ENCODE measurements at regions not wholly inside any gene's neighbourhood (a gene's known extent, or its start where the extent isn't known, plus 50 kb on each side); places are given as distances from the start of the nearest gene placed in this dataset.

DNA sequence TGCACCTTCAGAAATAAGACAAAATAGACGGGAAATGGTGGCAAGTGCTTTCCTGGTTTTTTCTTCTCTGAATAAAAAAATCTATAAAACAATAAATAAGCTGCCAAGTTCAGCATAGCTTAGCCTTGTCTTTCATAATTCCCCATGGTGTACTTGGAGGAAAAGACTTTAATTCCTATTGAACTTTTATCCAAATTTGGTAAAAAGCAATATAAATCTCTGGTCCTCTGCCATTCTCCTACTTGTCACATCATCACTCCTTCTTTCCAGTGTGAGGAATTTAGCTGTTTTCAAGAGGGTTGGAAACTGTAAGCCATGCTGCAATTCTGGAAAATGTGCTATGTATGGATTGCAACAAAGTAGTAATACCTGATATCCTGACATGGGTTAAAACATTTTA lies 551.8 kb upstream of the KIF2B start:
- no peak overlapping the region for H2AFZ ChIP-seq (ENCODE audit: control insufficient read depth, low read length)
- no peaks in the 10 kb centered on the region for H3K4me1 ChIP-seq (ENCODE audit: control insufficient read depth, extremely low read depth, insufficient read depth, low read length)
- H3K4me3 ChIP-seq (ENCODE audit: control insufficient read depth in 2 of 3, extremely low read depth in 1 of 3, insufficient read depth in 2 of 3, low read depth in 1 of 3, low read length in 3 of 3) = no peak overlapping the region
- H4K20me1 ChIP-seq (ENCODE audit: control insufficient read depth, extremely low read depth, insufficient read depth, low read length) = no peaks in the 10 kb centered on the region
- H3K9me1 ChIP-seq (ENCODE audit: control insufficient read depth, extremely low read depth, insufficient read depth, low read length) = no peaks in the 10 kb centered on the region
- no peaks in the 10 kb centered on the region for H3K36me3 ChIP-seq (ENCODE audit: control insufficient read depth in 2 of 2, extremely low read depth in 1 of 2, insufficient read depth in 2 of 2, low read length in 2 of 2)
- H3K9me3 ChIP-seq (ENCODE audit: control insufficient read depth, low read depth, low read length) = no peaks in the 10 kb centered on the region
- H3K79me2 ChIP-seq (ENCODE audit: control insufficient read depth, insufficient read depth, low read length) = no peaks in the 10 kb centered on the region
- FAIRE-seq (no peak), DNase-seq (ENCODE audit: low read depth, low spot score) (no peak)
- dilution Hi-C loops (cut with MboI; ENCODE audit: extremely low pct_ligation_motif_present, low sequenced_read_pairs) = no loop called here
- TF ChIP-seq CTCF (optimal IDR thresholded peaks at IDR 0.05 in 1 of 3, IDR thresholded peaks at IDR 0.05 in 1 of 3, conservative IDR thresholded peaks at IDR 0.05 in 1 of 3; ENCODE audit: extremely low read depth in 1 of 3, insufficient read depth in 2 of 3, low read length in 3 of 3) (no peak), EZH2 (IDR thresholded peaks at IDR 0.05; ENCODE audit: low read length) (no peak)
- no peaks in the 10 kb centered on the region for H3K27me3 ChIP-seq (ENCODE audit: control insufficient read depth, extremely low read depth, insufficient read depth, low read length)
- H3K4me2 ChIP-seq (ENCODE audit: control insufficient read depth, extremely low read depth, insufficient read depth, low read depth, low read length) = no peak overlapping the region
- H3K27ac ChIP-seq (ENCODE audit: control insufficient read depth, insufficient read depth, low read length) = no peak overlapping the region
- no peak overlapping the region for H3K9ac ChIP-seq (ENCODE audit: control insufficient read depth, extremely low read depth, insufficient read depth, low read length)

DNA sequence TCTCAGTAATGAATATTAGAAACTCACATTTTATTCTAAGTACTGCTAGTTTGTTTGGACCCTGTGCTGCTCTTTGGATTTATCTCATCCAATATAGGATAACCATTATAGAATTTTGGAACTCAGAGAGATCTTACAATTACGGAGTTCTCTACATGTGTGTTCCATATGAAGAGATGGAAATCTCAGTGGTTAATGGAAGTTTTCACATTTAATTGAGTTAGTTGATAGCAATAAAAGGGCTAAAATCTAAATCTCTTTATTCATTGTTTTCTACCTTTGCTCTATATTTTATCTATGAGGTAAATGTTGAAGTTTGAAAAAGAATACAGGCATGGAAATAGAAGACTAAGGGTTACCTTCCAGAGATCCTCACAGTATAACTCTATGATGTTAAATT lies 558.0 kb upstream of the KIF2B start:
- Histone ChIP-seq H3K36me3 (ENCODE audit: control insufficient read depth in 2 of 2, extremely low read depth in 1 of 2, insufficient read depth in 2 of 2, low read length in 2 of 2) (no peaks in the 10 kb centered on the region), H3K27me3 (ENCODE audit: control insufficient read depth, extremely low read depth, insufficient read depth, low read length) (no peaks in the 10 kb centered on the region), H3K9me3 (ENCODE audit: control insufficient read depth, low read depth, low read length) (no peaks in the 10 kb centered on the region), H3K9me1 (ENCODE audit: control insufficient read depth, extremely low read depth, insufficient read depth, low read length) (no peaks in the 10 kb centered on the region), H3K27ac (ENCODE audit: control insufficient read depth, insufficient read depth, low read length) (no peak overlapping the region), H2AFZ (ENCODE audit: control insufficient read depth, low read length) (no peak overlapping the region), H3K4me1 (ENCODE audit: control insufficient read depth, extremely low read depth, insufficient read depth, low read length) (no peaks in the 10 kb centered on the region), H3K4me2 (ENCODE audit: control insufficient read depth, extremely low read depth, insufficient read depth, low read depth, low read length) (no peak overlapping the region), H3K4me3 (ENCODE audit: control insufficient read depth in 2 of 3, extremely low read depth in 1 of 3, insufficient read depth in 2 of 3, low read depth in 1 of 3, low read length in 3 of 3) (no peak overlapping the region), H3K9ac (ENCODE audit: control insufficient read depth, extremely low read depth, insufficient read depth, low read length) (no peak overlapping the region), H3K79me2 (ENCODE audit: control insufficient read depth, insufficient read depth, low read length) (no peaks in the 10 kb centered on the region), H4K20me1 (ENCODE audit: control insufficient read depth, extremely low read depth, insufficient read depth, low read length) (no peaks in the 10 kb centered on the region)
- TF ChIP-seq EZH2 (IDR thresholded peaks at IDR 0.05; ENCODE audit: low read length) (no peak), CTCF (optimal IDR thresholded peaks at IDR 0.05 in 1 of 3, IDR thresholded peaks at IDR 0.05 in 1 of 3, conservative IDR thresholded peaks at IDR 0.05 in 1 of 3; ENCODE audit: extremely low read depth in 1 of 3, insufficient read depth in 2 of 3, low read length in 3 of 3) (no peak)
- dilution Hi-C loops (cut with MboI; ENCODE audit: extremely low pct_ligation_motif_present, low sequenced_read_pairs) = no loop called here
- FAIRE-seq = no peak
- DNase-seq (ENCODE audit: low read depth, low spot score) = no peak
